HG03439 (cell line): ENCODE measurements at regions not wholly inside any gene's neighbourhood (a gene's known extent, or its start where the extent isn't known, plus 50 kb on each side); places are given as distances from the start of the nearest gene placed in this dataset.
"Not testable (repeated sequence)": the region's sequence is repeated elsewhere in the genome, so short reads cannot be mapped to it uniquely, and the experiment has no call there.

Source experiments
- ATAC-seq: cut with Tn5 transposase; IDR thresholded peaks from one replicate; pipeline ENCODE4 v1.9.1; 2021; ENCODE audit warnings: mild to moderate bottlenecking, moderate library complexity; ENCODE audit not compliant: unreplicated experiment

DNA sequence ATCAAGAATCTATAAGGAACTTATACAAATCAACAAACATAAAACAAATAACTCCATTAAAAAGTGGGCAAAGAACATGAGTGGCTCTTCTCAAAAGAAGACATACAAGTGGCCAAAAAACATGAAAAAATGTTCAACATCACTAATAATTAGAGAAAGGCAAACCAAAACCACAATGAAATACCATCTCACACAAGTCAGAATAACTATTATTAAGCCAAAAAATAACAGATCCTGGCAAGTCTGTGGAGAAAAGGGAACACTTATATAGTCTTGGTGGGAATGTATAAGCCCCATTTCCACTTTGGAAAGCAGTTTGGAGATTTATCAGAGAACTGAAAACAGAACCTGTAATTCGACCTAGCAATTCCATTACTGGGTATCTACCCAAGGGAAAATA, 921.0 kb downstream of the KCNA4 start:
- no peak for ATAC-seq

DNA sequence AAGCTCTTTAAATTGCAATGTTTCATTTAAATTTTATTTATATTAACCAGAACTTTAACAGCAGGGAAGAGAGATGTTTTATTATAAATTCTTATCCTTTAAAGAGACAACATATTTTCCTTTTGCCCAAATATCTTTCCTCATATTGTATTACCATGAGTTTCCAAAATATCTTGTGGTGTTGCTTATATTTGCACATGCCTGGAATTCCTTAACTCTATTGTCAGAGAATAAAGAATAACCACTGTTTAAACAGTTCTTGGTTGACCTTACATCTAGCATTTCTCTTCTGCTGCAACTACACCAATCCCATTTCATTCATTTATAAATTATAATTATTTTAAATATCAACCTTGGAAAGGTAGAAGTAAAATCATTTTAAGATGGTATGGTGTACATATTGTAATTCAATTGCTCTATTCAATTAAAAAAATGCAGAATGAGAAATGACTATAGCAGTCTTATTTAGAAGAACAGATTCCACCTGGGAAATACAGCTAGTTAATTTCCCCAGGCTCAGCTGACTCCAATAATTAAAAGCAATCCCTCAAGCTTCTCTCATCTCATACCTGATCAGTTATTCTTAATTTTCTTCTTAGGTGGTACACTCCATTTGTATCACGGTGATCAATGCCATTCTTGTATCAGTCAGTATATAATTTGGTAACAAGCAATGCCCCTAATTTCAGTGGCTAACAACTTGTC, 923.3 kb downstream of the KCNA4 start:
- ATAC-seq = no peak

DNA sequence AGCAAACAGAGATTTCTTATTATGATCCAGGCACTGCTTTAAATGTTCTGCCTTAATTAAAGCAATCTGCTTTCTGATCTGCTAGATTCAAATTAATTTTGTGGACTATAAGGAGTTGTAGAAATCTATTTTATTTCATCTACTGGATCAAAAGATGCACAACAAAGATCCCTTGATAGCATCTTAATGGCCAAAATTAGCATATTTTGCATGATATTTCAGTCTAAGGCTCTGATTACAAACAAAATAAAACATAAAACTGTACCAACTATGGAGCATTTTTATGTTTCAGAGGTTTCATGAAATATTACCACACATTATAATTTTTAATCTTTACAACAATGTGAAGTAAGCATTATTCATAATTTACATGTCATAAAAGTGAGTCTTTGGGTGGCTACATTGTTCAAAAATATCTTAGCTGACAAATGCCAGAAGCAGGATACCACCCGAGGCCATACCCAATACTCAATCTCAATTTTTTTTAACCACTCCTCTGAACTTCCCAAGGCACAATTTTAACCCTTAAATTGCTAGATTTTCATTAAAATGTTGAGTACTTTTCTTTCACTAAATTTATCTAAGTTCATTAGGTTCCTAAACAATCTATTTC, 929.5 kb downstream of the KCNA4 start:
- ATAC-seq = no peak

DNA sequence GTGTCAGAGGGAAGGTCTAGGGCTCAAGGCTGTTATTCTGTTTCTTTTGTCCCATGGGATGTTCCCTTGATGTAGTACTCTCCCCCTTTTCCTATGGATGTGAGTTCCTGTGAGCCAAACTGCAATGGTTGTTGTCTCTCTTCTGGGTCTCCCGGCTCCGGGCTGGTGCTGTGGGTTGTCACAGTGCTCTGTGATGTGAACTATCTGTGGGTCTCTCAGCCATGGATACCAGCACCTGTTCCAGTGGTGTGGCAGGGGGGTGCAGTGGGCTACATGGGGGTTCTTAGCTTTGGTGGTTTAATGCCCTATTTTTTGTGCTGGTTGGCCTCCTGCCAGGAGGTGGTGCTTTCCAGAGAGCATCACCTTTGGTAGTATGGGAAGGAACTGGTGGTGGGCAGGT, 941.1 kb downstream of the KCNA4 start:
- no peak for ATAC-seq

DNA sequence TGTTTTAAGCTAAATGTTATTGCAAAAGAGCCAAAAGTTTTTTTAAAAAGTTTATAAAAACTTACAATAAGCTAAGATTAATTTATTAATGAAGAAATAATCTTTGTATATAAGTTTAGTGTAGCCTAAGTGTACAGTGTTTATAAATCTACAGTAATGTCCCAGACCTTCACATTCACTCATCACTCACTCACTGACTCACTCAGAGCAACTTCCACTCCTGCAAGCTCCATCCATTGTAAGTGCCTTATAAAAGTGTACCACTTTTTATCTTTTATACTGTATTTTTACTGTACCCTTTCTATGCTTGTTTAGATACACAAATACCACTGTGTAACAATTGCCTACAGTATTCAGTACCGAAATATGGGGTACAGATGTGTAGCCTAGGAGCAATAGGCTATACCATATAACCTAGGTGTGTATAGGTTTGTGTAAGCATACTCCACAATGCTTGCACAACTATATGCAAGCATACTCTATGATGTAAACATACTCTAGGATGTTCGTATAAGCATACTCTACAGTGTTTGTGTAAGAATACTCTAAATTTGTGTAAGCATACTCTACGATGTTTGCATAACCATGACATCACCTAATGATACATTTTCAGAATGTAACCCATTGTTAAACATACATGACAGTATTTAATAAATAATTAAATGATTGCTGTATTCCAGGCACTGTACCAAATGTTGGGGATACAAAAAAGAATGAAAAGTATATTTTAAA, 953.0 kb downstream of the KCNA4 start:
- no peak for ATAC-seq

DNA sequence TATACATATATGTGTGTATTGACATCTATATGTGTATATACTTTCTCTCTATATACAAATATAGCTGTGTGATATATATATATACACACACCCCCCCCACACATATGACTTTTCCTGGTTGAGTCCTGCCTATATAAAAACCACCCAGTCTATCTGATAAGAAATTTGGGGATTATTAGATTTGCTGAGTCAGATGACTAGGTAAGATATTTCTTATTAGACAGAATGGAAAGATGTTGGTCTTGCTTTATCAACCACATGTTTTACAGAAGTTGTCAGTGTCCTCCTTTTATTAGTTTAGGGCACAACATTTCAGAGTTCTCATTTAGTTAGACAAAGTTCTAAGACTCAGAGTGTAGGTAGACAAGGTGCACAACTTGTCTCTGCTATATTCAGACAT, 953.3 kb downstream of the METTL15 start:
- no peak for ATAC-seq

DNA sequence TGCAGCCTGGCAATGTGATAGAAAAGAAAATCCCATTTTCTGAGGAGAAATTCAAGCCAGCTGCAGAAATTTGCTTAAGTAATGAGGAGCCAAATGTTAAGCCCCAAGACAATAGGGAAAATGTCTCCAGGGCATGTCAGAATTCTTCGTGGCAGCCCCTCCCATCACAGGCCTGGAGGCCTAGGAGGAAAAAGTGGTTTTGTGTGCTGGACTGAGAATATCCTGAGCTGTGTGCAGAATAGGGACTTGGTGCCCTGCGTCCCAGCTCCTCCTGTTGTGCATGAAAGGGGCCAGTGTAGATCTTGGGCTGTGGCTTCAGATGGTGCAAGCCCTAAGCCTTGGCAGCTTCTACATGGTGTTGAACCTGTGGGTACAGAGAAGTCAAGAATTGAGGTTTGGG, 948.3 kb downstream of the METTL15 start:
- ATAC-seq = not testable (repeated sequence)

DNA sequence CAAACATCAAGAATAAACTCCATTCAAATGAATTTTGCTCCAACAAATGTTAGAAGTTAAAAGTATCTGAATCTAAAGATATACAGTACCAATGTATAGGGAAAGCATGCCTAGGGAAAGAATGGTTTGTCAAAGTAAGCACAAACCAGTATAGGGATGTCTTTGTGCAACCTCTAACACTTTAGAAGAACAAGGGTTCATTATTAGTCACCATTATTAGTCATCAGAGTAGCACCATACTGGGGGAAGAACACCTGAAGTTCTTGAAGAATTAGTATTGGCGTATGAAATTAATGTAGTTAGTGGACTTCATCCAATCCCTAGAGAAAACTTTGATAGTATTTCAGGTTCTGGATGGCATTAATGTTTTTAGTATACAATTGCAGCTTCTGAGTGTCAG, 943.7 kb downstream of the METTL15 start:
- ATAC-seq = no peak

DNA sequence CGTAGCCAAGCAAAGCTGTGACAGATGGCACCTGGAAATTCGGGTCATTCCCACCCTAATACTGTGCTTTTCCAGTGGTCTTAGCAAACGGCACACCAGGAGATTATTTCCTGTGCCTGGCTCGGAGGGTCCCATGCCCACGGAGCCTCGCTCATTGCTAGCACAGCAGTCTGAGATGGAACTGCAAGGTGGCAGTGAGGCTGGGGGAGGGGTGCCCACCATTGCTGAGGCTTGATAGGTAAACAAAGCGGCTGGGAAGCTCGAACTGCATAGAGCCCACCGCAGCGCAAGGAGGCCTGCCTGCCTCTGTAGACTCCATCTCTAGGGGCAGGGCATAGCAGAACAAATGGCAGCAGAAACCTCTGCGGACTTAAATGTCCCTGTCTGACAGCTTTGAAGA, 942.8 kb downstream of the METTL15 start:
- not testable (repeated sequence) for ATAC-seq

DNA sequence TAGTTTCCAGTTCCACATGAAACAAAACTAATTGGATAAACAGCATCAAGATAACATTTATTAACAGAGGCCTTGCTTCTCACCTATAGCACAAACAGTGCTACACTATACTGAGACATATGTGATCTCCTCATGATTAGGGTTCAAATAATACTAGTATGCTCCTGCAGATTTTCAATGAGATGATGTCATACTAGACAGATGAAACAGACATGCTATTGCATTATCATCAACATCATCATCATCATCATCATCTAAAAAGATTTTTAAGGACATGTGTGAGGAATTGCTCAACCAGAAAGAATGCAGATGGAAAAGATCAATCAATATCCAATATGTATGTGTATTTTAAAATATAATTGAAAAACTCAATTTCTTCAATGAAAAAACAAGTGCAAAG, 932.3 kb downstream of the METTL15 start:
- ATAC-seq = no peak

DNA sequence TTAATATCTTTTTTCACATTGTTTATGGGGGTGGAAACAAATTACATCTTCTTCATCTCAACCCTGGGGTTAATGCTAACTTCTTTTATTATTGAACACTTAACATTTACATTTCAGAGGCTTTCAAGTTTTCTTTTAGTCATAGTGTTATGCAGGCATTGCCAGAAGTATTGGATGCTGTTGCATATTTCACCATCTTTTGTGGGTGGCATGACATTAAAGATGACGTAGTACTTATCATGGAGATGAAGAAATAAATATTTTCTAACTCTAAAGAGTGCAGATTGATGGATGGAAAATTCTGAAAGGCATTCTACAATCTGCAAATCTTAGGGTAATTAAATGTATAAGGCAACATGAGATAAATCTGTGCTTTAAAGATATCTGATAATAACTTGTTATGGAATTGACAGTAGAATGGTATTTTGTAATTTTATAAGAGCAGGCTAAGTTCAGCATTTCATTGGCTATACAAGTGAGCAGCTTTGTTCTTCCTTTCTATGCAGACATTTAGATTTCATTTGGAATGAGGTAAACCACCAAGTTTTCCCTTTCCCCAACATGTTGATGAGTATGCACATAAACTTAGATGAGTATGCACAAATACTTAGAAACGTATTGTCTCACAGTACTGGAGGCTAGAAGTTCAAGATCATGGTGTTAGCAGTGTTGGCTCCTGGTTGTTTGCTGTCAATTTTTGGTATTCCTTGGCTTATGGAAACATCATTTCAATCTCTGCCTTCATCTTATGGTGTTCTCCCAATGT, 924.4 kb downstream of the METTL15 start:
- ATAC-seq = no peak

DNA sequence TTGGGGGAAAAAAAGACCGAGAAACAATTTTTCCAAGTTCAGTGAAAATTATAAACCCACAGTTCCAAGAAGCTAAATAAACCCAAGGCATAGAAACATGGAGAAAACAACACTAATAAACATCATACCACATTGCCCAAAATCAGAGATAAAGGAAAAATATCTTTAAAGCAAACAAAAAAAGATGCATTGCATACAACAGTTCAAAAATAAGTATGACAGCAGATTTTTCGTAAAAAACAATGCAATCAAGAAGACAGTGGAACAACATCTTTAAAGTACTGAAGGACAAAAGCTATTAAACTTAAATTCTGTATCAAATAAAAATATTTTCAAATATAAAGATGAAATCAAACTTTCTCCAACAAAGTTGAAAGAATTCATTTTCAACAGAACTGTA, 921.3 kb downstream of the METTL15 start:
- no peak for ATAC-seq

DNA sequence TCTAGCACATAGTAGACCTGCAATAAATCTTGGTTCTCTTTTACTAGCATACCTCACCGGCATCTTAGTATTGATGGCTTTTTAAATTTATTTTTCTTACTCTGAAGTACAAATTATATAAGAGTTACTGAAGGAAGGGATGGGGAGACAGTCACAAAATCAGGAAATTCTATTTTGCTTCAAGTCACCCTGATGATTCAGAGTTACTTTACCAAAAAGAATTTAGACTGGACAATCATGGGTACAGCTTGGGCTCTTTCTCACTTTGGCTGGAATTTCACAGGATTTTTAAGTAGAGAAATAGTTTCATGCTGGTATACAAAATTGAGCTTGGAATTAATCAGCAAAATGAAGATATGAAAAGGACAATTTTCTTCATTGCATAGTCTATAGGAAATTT, 919.2 kb downstream of the METTL15 start:
- ATAC-seq = no peak

DNA sequence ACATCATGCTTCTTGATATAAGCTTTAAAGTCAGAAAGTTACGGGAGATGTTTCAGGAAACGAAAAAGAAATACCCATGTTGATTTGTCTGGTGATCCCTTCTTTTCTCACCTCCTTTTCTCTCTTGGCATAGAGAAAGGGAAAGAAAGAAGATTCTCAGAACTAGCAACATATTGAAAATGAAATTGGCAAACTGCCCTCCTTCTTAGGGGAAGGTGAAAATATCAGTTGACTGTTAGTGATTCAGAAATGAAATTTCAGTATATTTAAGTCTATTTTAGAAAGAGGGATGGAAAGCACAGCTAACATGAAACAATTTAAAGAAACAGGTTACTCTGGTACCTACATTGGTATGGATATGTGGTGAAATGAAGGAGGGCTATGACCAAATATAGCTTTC, 918.1 kb downstream of the METTL15 start:
- ATAC-seq = no peak

DNA sequence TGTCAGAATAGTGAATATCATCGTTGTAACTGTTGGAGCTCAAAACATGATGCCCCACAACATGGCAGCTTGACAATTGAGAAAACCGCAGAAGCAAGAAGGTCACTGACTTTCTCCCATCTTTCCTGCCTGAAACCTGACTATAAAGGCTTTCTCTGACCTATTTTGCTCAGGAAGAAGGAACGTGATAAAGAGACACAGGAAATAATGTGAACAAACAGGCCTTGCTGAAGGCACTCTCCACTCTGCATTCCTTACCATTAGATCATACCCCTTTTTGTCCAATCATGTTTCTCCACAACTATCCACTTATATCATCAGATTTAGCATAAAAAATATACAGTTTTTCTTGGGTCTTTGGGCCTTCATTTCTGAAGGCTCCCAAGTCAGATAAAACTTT, 916.8 kb downstream of the METTL15 start:
- no peak for ATAC-seq

DNA sequence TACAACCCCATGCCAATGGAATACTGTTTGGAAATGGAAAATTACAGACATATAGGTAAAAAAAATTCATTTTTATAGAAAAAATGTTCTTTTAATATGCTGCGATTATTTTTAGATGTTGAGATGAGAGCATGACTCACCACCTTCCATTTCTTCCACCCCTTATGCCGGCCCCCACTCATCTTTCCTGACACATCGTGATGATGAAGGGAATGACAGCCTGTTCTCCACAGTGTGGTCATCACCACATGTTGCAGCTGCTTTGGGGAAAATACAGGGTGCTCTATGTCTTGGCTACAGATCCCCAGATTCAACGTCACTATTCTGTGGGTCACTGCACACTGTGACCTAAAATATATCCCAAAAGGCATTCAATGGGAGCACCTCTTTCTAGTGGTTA, 916.2 kb downstream of the METTL15 start:
- ATAC-seq = no peak

DNA sequence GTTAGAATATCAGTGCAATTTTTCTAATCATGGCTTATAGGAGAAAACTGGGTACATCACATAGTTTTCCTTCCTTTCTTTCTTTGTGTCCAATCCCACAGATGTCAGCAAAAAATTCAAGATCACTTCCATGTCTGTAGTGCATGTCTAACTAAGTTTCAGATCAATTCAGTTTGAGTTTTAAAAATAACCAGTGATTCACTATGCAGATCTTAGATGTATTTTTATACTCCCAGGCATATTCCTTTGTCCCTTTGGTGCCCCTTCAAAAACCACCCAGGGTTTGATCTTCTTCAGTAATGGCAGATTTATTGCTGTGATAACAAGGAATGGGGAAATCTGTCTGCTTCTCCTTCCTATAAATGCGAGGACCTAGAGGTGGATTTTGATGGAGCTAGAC, 915.6 kb downstream of the METTL15 start:
- ATAC-seq = no peak

DNA sequence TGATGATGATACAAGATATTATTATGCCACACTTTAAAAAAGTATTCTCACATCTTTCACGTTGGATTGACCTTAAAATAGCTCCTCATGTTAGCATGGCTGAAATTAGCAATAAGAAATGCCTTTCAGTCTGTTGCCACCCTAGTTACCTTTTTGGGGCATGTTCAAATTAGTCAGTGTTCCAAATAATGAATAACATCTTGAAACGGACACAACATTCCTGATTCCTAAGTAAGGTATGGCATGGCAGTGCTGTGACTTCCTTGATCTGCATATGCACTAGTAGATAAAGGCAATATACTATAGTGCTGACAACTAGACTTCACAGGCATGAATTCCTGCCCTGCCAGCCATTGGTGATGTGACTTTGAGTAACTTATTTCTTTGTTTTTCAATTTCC, 914.5 kb downstream of the METTL15 start:
- no peak for ATAC-seq

DNA sequence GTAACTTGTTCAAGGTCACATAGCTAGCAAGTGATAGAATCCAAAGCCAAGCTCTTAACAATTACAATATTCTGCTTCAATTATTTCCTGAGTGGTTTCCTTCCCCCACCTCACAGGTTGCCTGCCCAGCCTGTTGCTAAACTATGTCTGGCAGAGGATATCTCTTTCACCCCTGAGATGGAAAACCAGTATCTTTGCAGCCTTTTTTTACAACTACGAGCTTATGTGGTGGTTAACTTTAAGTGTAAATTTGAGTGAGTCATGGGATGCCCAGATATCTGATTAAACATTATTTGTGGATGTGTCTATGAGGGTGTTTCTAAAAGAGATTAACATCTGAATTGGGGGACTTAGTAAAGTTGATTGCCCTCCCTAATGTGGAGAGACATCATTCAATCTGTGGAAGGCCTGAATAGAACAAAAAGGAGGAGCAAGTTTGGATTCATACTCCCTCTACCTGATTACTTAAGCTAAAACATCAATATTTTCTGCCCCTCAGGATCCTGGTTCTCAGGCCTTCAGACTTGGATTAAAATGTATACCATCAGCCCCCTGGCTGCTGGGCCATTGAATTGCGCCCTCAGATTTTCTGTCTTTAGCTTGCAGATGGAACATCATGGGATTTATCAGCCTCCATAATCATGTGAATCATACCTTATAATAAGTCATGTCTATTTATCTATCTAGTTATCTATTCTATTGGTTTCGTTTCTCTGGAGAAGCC, 911.9 kb downstream of the METTL15 start:
- no peak for ATAC-seq

DNA sequence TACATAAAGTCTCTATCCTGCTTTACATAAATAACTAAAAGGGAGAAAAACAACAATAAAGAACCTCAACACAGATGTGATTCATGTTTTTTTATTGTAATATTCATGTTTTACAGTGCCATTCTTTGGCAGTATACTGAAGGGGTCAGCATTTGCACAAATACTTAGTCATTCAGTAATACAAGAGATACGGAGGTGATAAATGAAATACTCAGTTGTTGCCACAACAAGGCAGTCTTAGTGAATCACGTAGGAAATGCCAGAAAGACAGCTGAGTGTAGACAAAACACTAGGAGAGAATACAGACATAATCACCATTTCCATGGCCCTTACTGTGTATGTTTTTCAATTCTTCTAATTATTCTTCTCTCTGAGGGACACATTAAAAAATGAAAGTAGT, 910.4 kb downstream of the METTL15 start:
- no peak for ATAC-seq

DNA sequence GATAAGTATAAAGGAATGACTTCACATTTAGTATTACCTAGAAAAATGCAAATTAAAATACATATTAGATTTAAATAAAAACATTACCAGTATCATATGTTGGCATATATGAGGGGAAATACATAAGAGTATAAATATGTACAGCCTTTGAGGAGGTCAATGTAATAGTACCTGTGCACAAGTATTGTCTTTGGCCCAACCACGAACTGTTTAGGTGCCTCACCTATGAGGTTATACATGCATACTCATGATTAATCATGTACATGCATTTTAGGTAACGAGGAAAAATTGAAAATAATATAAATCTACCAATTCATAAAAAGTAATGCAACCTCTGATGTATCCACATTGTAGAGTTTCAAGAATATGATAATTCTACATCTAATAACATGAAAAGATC, 909.8 kb downstream of the METTL15 start:
- no peak for ATAC-seq
